HG02870 (cell line): ENCODE measurements at regions not wholly inside any gene's neighbourhood (a gene's known extent, or its start where the extent isn't known, plus 50 kb on each side); places are given as distances from the start of the nearest gene placed in this dataset.

Experiments
- ATAC-seq: cut with Tn5 transposase; IDR thresholded peaks from one replicate; pipeline ENCODE4 v1.9.1; 2021; ENCODE audit warnings: mild to moderate bottlenecking, moderate library complexity; ENCODE audit not compliant: unreplicated experiment

DNA sequence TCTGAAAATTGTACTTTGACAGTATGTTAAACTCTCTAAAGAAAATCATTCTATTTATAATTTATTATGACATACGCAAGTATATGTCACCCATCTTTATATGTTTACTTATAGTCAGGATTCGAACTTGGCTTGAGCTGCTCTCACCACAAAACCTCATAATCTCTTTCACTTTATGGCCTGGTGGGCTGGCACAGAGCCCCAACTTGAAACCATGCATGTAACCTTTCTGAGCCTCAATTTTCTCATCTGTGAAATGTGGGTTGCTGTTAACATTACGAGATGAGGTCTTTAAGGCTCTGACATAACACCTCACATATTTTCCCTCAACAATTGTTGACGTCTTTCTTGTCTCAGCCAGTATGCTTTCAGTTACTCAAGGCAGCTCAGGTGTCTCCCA lies 69.4 kb upstream of the PFN2 start:
- ATAC-seq = no peak

- no peak for ATAC-seq
Observed at GRCh38 chr3:150038830-150039229, 68.1 kb upstream of the PFN2 start.

GRCh38 chr3:150036780-150037179 lies 66.1 kb upstream of the PFN2 start:
- ATAC-seq = no peak

- ATAC-seq = no peak
Observed at GRCh38 chr3:150035910-150036612, 65.4 kb upstream of the PFN2 start.

- no peak for ATAC-seq
Observed at GRCh38 chr3:150035301-150035779, 64.6 kb upstream of the PFN2 start.

GRCh38 chr3:150033721-150034120 lies 63.0 kb upstream of the PFN2 start:
- no peak for ATAC-seq

DNA sequence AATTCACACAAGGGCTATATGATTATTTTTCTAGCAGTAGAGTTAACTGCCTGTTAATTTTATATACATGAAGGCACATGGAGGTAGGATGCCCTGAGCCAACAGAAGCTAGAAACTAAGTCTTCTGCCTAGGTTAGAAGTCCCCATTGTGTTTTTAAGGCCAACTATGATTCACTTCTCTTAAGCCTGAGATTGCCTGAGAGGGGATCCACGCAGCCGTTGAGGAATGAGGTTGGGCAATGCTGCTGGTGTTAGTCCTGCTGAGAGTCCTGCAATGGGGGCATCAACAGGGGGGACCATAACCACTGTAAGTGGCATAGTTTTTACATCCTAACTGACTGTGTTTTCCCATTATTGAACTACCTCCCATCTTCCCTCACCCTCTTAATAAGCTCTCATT lies 60.1 kb upstream of the PFN2 start:
- no peak for ATAC-seq

GRCh38 chr3:150023239-150023636 lies 52.5 kb upstream of the PFN2 start:
- no peak for ATAC-seq

- ATAC-seq = no peak
Observed at GRCh38 chr3:150022381-150023238, 51.9 kb upstream of the PFN2 start.

DNA sequence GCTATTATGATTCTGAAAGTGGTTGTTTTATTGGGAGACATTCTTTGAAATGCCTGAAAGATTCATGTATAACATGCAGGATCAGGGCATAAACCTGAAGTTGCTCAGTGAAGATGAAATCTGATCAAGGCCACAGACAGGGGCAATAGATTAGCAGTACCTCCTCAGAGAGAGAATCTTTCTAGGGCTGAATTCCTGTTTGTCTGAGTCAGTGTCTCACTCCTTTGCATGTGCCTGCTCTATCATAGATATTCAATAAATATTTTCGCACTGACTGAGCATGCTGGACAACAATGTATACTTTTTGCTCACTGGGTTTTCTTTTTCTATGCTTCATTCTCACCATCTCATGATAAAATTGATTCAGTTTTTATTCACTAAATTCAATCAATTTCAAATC lies 49.8 kb upstream of the PFN2 start:
- no peak for ATAC-seq
